ENCODE measurements at regions not wholly inside any gene's neighbourhood (a gene's known extent, or its start where the extent isn't known, plus 50 kb on each side); places are given as distances from the start of the nearest gene placed in this dataset.
"Not testable (repeated sequence)": the region's sequence is repeated elsewhere in the genome, so short reads cannot be mapped to it uniquely, and the experiment has no call there.

DNA sequence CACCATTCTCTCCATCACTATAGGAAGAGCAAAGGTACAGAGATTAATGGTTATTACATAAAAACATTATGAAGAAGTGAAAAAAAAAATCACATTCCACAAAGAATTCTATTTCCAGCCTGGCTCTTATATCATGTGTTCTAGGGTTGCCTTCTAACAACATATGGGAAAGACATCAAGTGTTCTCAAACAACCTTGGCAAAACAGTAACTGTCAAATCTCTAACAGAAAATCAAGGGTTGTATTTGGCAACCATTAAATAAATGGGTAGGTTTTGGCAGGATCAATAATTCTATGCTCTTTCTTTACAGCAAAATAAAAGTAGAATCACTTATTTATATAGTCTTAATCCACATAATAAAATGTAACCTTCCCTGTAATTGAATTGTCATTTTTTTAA lies 728.9 kb downstream of the MAT2B start:
- no peak for TF ChIP-seq GATA1 (IDR thresholded peaks at IDR 0.05; ENCODE audit: low read depth, low read length)
- no peak for TF ChIP-seq POLR2A (IDR thresholded peaks at IDR 0.05; ENCODE audit: low read length)
- no peak for DNase-seq

DNA sequence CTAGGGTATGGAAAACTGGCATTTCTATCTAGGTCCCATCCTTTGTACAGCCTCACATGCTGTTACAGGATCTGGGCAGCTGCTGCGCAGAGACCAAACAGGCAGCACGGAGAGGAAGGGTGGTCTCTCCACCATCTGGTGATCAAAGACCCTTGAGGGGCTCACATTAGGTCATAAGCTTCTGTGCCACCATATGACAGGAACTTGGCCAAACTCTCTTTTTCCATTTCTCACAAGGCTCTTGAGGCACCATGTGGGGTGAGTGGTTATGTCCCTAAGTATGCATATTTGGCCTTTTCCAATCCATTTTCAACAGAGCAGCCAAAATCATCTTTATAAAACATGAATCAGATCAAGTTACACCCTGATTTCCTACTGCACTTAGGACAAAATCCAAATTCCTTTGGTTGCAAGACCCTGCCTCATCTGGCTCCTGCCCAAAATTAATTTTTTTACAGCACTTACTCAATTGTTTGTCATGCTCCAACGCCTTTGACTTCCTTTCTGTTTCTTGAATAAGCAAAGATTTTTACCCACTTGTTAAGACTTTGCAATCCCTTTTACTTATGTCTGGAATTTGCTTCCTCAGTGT lies 730.0 kb downstream of the MAT2B start:
- no peak for DNase-seq
- TF ChIP-seq GATA1 (IDR thresholded peaks at IDR 0.05; ENCODE audit: low read depth, low read length) = no peak
- TF ChIP-seq POLR2A (IDR thresholded peaks at IDR 0.05; ENCODE audit: low read length) = no peak

DNA sequence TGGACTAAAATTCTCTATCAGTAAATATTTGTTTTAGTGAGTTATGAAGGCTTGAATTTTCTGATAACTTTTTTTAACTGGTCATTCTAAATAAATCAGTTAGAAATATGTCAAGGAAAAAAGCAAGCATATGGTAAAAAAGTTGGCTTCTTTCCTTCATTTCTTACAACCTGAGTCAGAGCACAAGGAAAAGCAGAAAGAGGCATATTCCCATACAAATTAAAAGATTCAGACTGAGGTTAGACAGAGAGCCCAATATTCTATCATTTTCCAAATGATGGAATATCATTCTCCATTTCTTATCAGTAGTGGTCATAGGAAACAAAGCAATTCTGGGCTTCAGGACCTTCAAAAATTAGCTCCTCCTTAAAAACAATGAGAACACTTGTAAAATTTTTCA lies 732.1 kb downstream of the MAT2B start:
- no peak for DNase-seq
- no peak for TF ChIP-seq GATA1 (IDR thresholded peaks at IDR 0.05; ENCODE audit: low read depth, low read length)
- no peak for TF ChIP-seq POLR2A (IDR thresholded peaks at IDR 0.05; ENCODE audit: low read length)

DNA sequence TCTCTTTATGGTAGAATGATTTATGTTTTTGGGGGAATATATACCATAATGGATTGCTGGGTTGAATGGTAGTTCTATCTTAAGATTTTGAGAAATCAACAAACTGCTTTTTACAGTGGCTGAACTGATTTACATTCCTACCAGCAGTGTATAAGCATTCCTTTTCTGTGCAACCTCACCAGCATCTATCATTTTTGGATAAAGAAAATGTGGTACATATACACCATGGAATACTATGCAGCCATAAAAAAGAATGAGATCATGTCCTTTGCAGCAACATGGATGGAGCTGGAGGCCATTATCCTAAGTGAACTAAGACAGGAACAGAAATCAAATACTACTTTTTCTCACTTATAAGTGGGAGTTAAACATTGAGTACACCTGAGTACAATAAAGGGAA lies 746.4 kb downstream of the MAT2B start:
- not testable (repeated sequence) for DNase-seq

DNA sequence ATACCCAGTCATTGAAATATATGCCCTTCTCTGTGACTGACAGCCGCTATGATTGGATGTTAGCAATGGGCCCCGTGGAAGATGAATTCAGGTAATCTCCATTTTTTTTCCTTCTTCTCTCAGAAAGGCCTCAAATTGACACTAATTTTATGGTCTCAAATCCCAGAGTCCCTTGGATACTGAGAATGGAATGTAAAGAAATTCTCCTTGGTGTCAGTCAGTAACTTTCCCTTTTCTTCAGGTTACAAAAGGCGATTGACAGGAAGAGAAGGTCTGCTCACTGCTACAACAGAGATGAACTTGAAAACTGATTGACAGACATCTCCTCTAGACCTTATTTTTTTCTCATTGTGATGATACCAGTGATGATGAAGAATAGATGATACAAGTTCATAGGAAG lies 748.3 kb downstream of the MAT2B start:
- no peak for TF ChIP-seq POLR2A (IDR thresholded peaks at IDR 0.05; ENCODE audit: low read length)
- no peak for TF ChIP-seq GATA1 (IDR thresholded peaks at IDR 0.05; ENCODE audit: low read depth, low read length)

DNA sequence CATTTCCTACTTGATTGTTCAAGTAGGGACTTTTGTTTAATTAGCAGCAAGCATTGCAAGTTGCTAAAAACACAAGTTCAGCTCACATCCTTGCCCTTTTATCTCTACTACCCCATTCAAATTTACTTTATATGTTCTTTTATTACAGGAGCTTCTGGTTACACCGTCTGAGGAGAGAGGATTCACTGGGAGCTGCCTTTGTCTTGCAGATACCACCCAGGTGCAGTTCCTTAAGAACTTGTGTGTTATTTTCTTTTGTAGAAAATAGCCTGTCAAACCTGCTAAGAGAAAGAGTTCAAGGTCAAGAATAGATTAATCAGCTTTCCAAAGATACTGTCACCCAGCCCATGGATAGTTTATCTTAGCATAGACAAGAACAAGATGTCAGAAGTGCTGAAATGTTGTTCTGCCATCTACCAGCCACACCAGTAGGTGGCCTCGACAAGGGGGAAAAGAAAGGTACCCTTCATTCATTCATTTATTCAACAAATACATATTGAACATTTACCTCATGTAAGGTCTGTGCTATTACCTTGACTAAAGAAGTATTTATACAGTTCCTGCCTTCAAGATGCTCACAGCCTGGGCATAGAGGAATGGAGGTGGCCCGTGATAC lies 750.3 kb downstream of the MAT2B start:
- DNase-seq = peak; percentile 4 to 5
- TF ChIP-seq GATA1 (IDR thresholded peaks at IDR 0.05; ENCODE audit: low read depth, low read length) = no peak
- TF ChIP-seq POLR2A (IDR thresholded peaks at IDR 0.05; ENCODE audit: low read length) = no peak

More for the DNA sequence above, 748.3 kb downstream of the MAT2B start:
- DNase-seq = no peak

DNA sequence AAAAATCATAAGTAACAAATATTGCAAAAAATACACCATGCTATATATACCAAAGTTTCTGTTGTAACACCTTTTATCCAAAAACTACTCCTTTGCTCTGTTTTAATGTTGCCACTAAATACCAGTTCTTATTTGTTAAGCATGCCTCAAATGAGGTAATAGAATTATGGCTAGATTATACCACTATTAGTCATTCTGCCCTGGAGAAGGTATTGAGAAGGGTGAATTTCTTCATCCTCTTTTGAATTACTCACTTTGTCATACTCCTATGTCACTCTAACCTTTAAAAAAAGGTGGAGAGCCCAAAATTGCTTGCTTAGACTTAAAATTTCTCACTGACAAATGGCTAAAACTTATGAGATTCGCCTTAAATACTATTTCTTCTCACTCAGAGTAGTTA lies 750.9 kb downstream of the MAT2B start:
- DNase-seq = no peak
- no peak for TF ChIP-seq POLR2A (IDR thresholded peaks at IDR 0.05; ENCODE audit: low read length)
- no peak for TF ChIP-seq GATA1 (IDR thresholded peaks at IDR 0.05; ENCODE audit: low read depth, low read length)

DNA sequence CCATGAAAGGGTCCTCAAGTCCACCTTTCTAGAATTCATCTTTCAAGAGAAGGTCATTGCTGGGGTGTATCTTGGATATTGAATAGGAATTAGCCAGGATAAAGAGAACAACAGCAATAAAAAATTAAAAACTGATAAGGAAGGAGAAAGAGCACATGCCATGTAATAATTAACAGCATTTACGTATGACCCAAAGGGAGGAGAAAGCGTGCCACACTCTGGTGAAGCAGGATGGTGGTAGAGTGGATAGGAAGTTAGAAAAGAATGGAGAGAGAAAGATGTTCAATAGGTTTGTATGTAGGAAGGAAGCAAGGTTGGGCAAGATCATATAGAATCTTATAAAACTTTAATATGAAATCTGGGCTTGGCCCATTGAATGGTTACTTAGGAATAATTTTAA lies 751.5 kb downstream of the MAT2B start:
- no peak for TF ChIP-seq GATA1 (IDR thresholded peaks at IDR 0.05; ENCODE audit: low read depth, low read length)
- TF ChIP-seq POLR2A (IDR thresholded peaks at IDR 0.05; ENCODE audit: low read length) = no peak

DNA sequence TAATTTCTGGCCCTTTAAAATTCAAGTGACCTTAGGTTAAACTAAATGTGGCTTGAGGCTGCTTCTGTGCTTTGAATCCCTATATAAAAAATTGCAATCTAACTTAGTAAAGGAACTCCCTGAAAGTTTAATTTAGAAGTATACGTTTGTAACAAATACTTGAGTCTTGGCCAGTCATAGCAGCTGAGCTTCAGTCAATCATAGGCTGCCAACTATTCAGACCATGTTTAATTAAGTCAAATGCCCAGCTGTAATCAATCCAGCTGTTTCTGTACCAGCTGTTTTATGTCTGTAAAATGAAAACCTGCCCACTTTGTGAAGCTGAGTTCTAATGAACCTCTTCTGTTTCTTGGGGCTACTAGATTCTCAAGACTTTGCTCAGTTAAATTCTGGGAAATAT lies 760.1 kb downstream of the MAT2B start:
- no peak for DNase-seq
- TF ChIP-seq POLR2A (IDR thresholded peaks at IDR 0.05; ENCODE audit: low read length) = no peak
- no peak for TF ChIP-seq GATA1 (IDR thresholded peaks at IDR 0.05; ENCODE audit: low read depth, low read length)

More for the DNA sequence above, 751.5 kb downstream of the MAT2B start:
- DNase-seq = no peak

DNA sequence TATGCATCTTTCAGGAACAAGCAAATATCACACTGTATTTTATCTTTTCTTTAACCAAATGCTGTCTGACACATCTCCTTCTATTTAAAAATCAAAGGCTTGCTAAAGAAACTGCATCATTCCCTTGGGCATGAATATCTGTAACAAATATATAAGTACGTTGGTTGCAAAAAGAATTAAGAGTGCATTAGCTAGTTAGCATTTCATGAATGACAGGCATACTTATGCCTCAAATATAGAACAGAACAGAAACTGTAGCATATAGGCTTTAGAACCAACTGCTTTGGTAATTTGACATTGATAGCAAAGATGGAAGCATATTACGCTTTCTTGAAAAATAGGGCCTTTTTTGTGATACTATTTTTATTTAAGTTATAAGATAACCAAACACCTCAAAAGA lies 761.2 kb downstream of the MAT2B start:
- TF ChIP-seq GATA1 (IDR thresholded peaks at IDR 0.05; ENCODE audit: low read depth, low read length) (no peak), POLR2A (IDR thresholded peaks at IDR 0.05; ENCODE audit: low read length) (no peak)
- DNase-seq = no peak

DNA sequence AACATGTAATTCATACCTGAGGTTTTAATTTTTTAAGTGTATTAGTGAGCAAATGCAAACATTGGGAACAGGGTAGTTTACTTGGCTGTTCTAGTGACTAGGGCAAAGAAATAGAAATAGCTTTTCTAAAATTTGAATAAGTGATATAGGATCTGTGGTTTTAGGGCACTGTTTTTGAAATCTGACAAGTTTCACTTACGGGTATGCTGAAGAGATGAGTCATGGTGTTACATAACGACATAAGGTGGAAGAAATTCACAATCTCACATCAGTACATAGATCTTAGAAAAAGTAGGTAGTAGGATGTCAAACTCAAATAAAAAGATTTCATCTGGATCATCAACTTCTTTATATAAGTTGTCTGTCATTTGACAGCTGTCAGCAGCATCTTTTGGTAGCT lies 772.3 kb downstream of the MAT2B start:
- DNase-seq = no peak
- TF ChIP-seq GATA1 (IDR thresholded peaks at IDR 0.05; ENCODE audit: low read depth, low read length) (no peak), POLR2A (IDR thresholded peaks at IDR 0.05; ENCODE audit: low read length) (no peak)

DNA sequence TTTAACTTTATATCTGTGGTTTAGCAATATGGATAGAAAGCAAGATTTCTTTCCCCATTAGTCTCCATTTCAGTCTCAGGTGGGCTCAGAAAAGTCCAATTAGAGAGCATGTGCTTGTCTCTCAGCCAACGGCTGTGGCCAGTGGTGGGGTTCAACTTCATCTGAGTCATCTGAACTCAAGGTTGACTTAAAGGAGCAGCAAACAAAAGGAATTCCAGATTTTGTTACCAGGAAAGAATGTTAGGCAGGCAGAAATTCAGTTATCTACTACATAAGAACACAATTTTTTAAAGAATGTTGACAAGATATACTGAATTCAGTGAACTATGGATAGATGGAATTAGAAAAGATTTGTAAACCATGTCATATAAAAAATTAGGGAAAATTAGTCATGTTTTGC lies 784.1 kb downstream of the MAT2B start:
- TF ChIP-seq POLR2A (IDR thresholded peaks at IDR 0.05; ENCODE audit: low read length) (no peak), GATA1 (IDR thresholded peaks at IDR 0.05; ENCODE audit: low read depth, low read length) (no peak)
- no peak for DNase-seq

DNA sequence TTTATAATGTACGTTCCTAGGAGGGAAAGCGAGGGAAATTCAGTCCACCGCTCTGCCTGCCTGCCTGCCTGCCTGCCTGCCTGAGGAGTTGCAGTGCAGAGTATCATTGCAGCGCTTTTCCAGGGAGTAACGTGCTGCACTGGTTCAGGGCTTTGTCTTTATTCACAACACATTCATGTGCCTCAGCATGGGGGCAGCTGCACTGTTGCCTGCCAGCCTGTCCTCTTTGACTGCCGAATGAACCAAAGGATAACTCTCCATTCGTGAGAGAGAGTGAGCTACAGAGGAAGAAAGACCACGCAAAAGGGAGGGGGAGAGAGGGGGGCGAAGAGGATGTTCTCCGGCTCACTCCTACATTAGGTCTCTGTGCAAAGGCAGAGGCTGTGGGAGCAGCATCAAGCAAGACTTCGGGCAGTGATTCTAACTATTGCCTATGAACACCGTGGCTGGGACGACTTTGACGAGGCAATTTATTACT lies 791.2 kb downstream of the MAT2B start:
- DNase-seq = no peak
- TF ChIP-seq GATA1 (IDR thresholded peaks at IDR 0.05; ENCODE audit: low read depth, low read length) (no peak), POLR2A (IDR thresholded peaks at IDR 0.05; ENCODE audit: low read length) (no peak)

DNA sequence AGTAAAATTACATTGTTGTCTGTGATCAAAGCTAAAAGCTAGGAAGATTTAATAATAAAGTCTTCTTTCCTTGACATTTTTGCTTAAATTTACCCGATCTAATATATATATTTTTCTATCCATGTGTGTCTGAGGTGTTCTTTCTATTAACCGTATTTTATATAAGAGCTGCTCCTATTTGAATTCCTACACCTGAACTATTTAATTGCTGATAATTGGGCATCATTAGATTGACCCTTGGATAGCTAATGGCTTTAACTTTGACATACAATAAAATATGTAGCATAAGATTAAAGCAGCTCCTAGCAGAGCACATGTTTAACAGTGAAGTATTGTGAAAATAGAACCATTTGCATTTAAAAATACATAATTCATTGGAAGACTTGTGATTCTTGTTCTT lies 792.7 kb downstream of the MAT2B start:
- TF ChIP-seq POLR2A (IDR thresholded peaks at IDR 0.05; ENCODE audit: low read length) (no peak), GATA1 (IDR thresholded peaks at IDR 0.05; ENCODE audit: low read depth, low read length) (no peak)
- no peak for DNase-seq

DNA sequence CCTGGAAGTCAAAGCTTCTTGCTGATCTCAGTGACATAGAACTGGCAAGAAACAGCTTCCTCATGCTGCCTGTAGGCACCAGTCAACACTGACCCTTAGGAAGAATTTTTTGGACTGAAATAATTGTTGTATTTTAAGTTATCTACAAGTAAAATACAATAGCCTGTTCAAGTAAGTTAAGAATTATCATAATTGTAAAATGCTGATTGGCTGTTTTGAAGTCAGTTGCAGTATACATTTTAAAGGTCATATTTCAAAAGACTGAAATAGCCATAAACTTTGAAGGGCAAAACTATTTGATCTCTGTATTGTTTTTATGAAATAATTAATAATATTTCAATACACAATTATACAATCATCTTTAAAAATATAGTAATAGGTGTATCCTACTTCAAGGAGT lies 794.9 kb downstream of the MAT2B start:
- TF ChIP-seq POLR2A (IDR thresholded peaks at IDR 0.05; ENCODE audit: low read length) = no peak
- TF ChIP-seq GATA1 (IDR thresholded peaks at IDR 0.05; ENCODE audit: low read depth, low read length) = no peak
- DNase-seq = no peak
